Smooth muscle cell (in vitro differentiated cells): ENCODE measurements at regions not wholly inside any gene's neighbourhood (a gene's known extent, or its start where the extent isn't known, plus 50 kb on each side); places are given as distances from the start of the nearest gene placed in this dataset.

ENCODE experiments used
- DNase-seq: peaks from one replicate; lab custom pipeline; 2025; ENCODE audit not compliant: unreplicated experiment; lab: John Stamatoyannopoulos, UW
- H2AFZ ChIP-seq: fragments of 200-600 bp; sonication (generic); 2 replicates; pipeline ENCODE4 v1.6.0; 2016; ENCODE audit warnings: antibody characterized with exemption, low read depth, mild to moderate bottlenecking
- H3F3A ChIP-seq: fragments of 200-600 bp; sonication (generic); 2 replicates; pipeline ENCODE4 v1.6.0; 2017; ENCODE audit warnings: antibody characterized with exemption, low read depth
- H3K27ac ChIP-seq: fragments of 200-600 bp; sonication (generic); 2 replicates; pipeline ENCODE4 v1.5.1; 2016; ENCODE audit warnings: low read depth, mild to moderate bottlenecking
- H3K27me3 ChIP-seq: fragments of 200-600 bp; sonication (generic); 2 replicates; pipeline ENCODE4 v1.6.1; 2016; ENCODE audit warnings: low read depth, mild to moderate bottlenecking
- H3K36me3 ChIP-seq: fragments of 200-600 bp; sonication (generic); 2 replicates; pipeline ENCODE4 v1.5.1; 2016; ENCODE audit warnings: low read depth
- H3K4me1 ChIP-seq: fragments of 200-600 bp; sonication (generic); 2 replicates; pipeline ENCODE4 v1.5.1; 2016; ENCODE audit warnings: low read depth
- H3K4me2 ChIP-seq: fragments of 200-600 bp; sonication (generic); 2 replicates; pipeline ENCODE4 v1.6.0; 2016; ENCODE audit warnings: mild to moderate bottlenecking
- H3K4me3 ChIP-seq: fragments of 200-600 bp; sonication (generic); 2 replicates; pipeline ENCODE4 v1.5.1; 2016; ENCODE audit warnings: mild to moderate bottlenecking
- H3K79me2 ChIP-seq: fragments of 200-600 bp; sonication (generic); 2 replicates; pipeline ENCODE4 v1.6.0; 2016; ENCODE audit warnings: low read depth, mild to moderate bottlenecking
- H3K9ac ChIP-seq: fragments of 200-600 bp; sonication (generic); 2 replicates; pipeline ENCODE4 v1.6.0; 2016; ENCODE audit warnings: low read depth
- H3K9me3 ChIP-seq: fragments of 200-600 bp; sonication (generic); replicated peaks from 2 replicates; pipeline ENCODE4 v1.5.1; 2016; ENCODE audit warnings: low read depth
- H4K20me1 ChIP-seq: fragments of 200-600 bp; sonication (generic); 2 replicates; pipeline ENCODE4 v1.6.0; 2016; ENCODE audit warnings: low read depth
- WGBS: methylation state at CpG from one replicate; pipeline ENCODE4 v1.1.7; 2016; ENCODE audit warnings: low lambda C conversion rate; 5-methylcytosine and 5-hydroxymethylcytosine counted together
- TF ChIP-seq, protein P1 (sequence below): fragments of 200-600 bp; sonication (generic); IDR thresholded peaks from 2 replicates; pipeline ENCODE4 v1.5.1; 2017; ENCODE audit warnings: borderline replicate concordance, mild to moderate bottlenecking, antibody characterized with exemption; ENCODE audit not compliant: insufficient read depth, poor library complexity, severe bottlenecking

DNA sequence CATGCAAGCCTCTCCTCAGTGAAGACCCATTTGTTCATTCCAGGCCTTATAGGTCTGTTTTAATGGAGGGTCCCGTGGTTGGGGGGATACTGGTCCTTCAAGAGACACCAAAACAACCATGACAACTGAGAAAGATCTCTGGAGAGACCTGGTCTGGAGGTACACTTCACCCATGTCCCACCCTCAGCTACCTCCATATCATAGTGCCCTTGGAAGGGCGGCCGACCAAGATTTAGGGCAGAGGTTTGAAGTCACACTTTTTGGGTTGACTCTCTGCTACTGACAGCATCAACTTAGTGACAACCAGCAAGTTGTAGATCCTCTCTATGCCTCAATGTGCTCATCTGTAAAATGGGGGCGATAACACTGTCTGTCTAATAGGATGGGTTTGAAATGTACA lies 177.3 kb downstream of the TSHZ3 start:
- DNase-seq: no peak
- Histone ChIP-seq H4K20me1 (no peaks in the 10 kb centered on the region), H3K9me3 (no peaks in the 10 kb centered on the region), H3K36me3 (no peaks in the 10 kb centered on the region), H2AFZ (no peak overlapping the region), H3K4me2 (no peak overlapping the region), H3K4me3 (no peak overlapping the region), H3K4me1 (no peaks in the 10 kb centered on the region), H3K27me3 (no peaks in the 10 kb centered on the region), H3K79me2 (no peaks in the 10 kb centered on the region), H3F3A (no peaks in the 10 kb centered on the region), H3K27ac (no peak overlapping the region), H3K9ac (no peak overlapping the region)
- TF ChIP-seq, protein P1, sequence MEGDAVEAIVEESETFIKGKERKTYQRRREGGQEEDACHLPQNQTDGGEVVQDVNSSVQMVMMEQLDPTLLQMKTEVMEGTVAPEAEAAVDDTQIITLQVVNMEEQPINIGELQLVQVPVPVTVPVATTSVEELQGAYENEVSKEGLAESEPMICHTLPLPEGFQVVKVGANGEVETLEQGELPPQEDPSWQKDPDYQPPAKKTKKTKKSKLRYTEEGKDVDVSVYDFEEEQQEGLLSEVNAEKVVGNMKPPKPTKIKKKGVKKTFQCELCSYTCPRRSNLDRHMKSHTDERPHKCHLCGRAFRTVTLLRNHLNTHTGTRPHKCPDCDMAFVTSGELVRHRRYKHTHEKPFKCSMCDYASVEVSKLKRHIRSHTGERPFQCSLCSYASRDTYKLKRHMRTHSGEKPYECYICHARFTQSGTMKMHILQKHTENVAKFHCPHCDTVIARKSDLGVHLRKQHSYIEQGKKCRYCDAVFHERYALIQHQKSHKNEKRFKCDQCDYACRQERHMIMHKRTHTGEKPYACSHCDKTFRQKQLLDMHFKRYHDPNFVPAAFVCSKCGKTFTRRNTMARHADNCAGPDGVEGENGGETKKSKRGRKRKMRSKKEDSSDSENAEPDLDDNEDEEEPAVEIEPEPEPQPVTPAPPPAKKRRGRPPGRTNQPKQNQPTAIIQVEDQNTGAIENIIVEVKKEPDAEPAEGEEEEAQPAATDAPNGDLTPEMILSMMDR: no peak
- WGBS: 97% methylated on average over 4 of the region's 4 CpGs

DNA sequence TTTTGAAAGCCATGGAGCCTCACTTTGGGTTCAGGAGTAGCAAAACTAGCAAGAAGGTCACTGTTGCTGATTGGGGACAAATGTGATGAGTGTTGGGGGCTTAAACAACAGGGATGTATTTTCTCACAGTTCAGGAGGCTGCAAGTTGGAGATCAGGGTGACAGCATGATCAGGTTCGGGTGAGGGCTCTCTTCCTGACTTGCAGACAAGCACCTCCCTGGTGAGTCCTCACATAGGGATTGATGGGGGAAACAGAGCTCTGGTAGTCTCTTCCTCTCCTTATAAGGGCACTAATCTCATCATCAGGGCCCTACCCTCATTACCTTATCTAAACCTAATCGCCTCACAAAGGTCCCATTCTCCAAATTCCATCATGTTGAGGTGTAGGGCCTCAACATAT lies 179.2 kb downstream of the TSHZ3 start:
- Histone ChIP-seq H3K4me2 (no peak overlapping the region), H3K27me3 (no peaks in the 10 kb centered on the region), H3F3A (no peaks in the 10 kb centered on the region), H2AFZ (no peak overlapping the region), H4K20me1 (no peaks in the 10 kb centered on the region), H3K36me3 (no peaks in the 10 kb centered on the region), H3K79me2 (no peaks in the 10 kb centered on the region), H3K9ac (no peak overlapping the region), H3K9me3 (no peaks in the 10 kb centered on the region), H3K4me3 (no peak overlapping the region), H3K4me1 (no peaks in the 10 kb centered on the region), H3K27ac (no peak overlapping the region)
- TF ChIP-seq, protein P1: no peak
- DNase-seq: no peak
- 85% methylated on average over 2 of the region's 2 CpGs for WGBS

DNA sequence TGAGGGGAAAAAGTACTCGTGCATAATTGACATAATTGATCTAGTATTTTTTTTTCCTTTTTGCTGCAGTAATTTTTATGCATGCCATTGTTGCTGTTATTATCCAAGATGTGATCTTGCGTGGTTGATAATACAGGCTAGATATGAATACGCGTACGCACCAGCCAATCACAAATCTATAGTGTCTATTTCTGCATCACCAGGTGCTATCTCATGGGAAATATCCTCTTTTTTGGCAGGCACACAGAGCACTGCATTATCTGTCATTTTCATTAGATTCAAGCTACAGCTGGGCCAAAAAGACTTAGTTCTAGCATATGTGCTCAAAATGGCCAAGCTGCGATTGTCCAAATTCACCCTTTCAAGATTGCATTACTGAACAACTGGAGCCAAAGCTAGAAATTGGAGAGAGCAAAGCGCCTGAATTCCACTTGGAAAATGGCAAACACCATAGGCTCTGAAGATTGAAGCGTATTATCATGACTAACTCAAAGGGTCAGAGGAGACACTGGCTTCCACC lies 181.1 kb downstream of the TSHZ3 start:
- 84% methylated on average over 8 of the region's 8 CpGs for WGBS
- H3K4me3 ChIP-seq: no peak overlapping the region
- H2AFZ ChIP-seq: no peak overlapping the region
- H3K27me3 ChIP-seq: no peaks in the 10 kb centered on the region
- H3K27ac ChIP-seq: no peak overlapping the region
- TF ChIP-seq, protein P1: no peak
- no peaks in the 10 kb centered on the region for H4K20me1 ChIP-seq
- no peaks in the 10 kb centered on the region for H3K4me1 ChIP-seq
- no peaks in the 10 kb centered on the region for H3K9me3 ChIP-seq
- no peak for DNase-seq
- H3K9ac ChIP-seq: no peak overlapping the region
- no peaks in the 10 kb centered on the region for H3K36me3 ChIP-seq
- H3F3A ChIP-seq: no peaks in the 10 kb centered on the region
- no peaks in the 10 kb centered on the region for H3K79me2 ChIP-seq
- H3K4me2 ChIP-seq: no peak overlapping the region

DNA sequence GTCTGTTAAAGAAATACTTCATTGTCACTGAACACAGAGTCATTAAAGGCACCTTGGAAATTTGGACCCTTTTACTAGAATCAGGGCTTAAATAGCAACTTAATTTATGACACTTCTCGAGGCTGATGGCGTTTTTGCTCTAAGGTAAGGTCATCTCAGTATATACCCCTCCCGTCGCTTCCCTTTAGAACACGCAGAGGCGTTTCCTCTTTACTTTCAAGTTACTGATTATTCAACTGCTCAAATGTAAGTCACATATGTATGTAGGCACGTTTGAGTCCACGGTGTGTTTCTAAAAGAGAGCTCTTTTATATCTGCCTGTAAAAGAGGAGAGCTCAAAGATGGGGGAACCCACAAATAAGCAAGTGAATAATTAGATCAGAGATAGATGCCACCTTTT lies 181.5 kb downstream of the TSHZ3 start:
- DNase-seq: no peak
- no peak overlapping the region for H3K27ac ChIP-seq
- H3K4me2 ChIP-seq: no peak overlapping the region
- no peaks in the 10 kb centered on the region for H3K27me3 ChIP-seq
- H3F3A ChIP-seq: no peaks in the 10 kb centered on the region
- H3K9me3 ChIP-seq: no peaks in the 10 kb centered on the region
- H3K36me3 ChIP-seq: no peaks in the 10 kb centered on the region
- H3K9ac ChIP-seq: no peak overlapping the region
- H3K4me1 ChIP-seq: no peaks in the 10 kb centered on the region
- 84% methylated on average over 8 of the region's 8 CpGs for whole genome bisulfite sequencing
- H4K20me1 ChIP-seq: no peaks in the 10 kb centered on the region
- no peak overlapping the region for H2AFZ ChIP-seq
- TF ChIP-seq, protein P1: no peak
- no peaks in the 10 kb centered on the region for H3K79me2 ChIP-seq
- no peak overlapping the region for H3K4me3 ChIP-seq
